ENCODE measurements at regions not wholly inside any gene's neighbourhood (a gene's known extent, or its start where the extent isn't known, plus 50 kb on each side); places are given as distances from the start of the nearest gene placed in this dataset.

DNA sequence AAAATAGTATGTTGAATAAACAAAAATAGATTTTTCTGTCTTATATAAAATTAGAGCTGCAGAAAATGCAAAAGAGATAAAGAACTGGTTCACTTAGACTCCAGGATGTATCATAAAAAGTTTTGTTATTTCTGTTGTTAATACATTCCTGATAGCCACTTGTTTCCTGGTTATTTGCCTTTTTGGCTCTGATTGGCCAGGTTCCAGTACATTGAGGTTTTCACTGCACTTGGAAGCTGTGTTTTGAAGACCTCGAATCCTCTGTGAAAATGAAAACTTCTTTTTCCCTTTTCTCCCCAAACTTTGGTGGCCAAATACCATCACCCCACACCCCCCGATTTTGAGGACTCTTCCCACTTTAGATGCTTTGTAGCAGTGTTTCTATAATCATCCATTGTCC is 525.3 kb downstream of the MED13L start:
- 56 to 59% methylated on average over 2 of the region's 2 CpGs for WGBS, 2 experiments (ENCODE audit: low coverage in 1 of 2, low lambda C conversion rate in 2 of 2, missing lambda C conversion rate in 2 of 2)
- H3K4me3 ChIP-seq, result no peak overlapping the region
- H3K9me2 ChIP-seq (ENCODE audit: insufficient read depth), result no peaks in the 10 kb centered on the region
- H3K27ac ChIP-seq, result no peak overlapping the region
- no peak overlapping the region for H2AFZ ChIP-seq
- H3K36me3 ChIP-seq (ENCODE audit: low read depth), result no peaks in the 10 kb centered on the region
- H3K4me1 ChIP-seq (ENCODE audit: insufficient read depth), result peaks cover 6% of the 10 kb centered on the region; the same call in 1 of the 2 replicates
- no peak overlapping the region for H3K9ac ChIP-seq
- no peaks in the 10 kb centered on the region for H3K9me3 ChIP-seq (ENCODE audit: low read depth)
- TF ChIP-seq EZH2 (IDR thresholded peaks at IDR 0.05; ENCODE audit: insufficient read depth, poor library complexity, severe bottlenecking) (no peak), EZH2phosphoT487 (IDR thresholded peaks at IDR 0.05; ENCODE audit: insufficient read depth, low read depth) (no peak)
- no peaks in the 10 kb centered on the region for H3K27me3 ChIP-seq (replicated peaks; ENCODE audit: insufficient read depth)
- H3F3A ChIP-seq (ENCODE audit: insufficient read depth), result no peaks in the 10 kb centered on the region
- in situ Hi-C loops (cut with MboI), result no loop called here
- H3K4me2 ChIP-seq (ENCODE audit: unreplicated experiment), result no peak overlapping the region
- H3K79me2 ChIP-seq (ENCODE audit: insufficient read depth), result no peaks in the 10 kb centered on the region
- DNase-seq, result peak; percentile 20
- H4K20me1 ChIP-seq (ENCODE audit: insufficient read depth), result no peaks in the 10 kb centered on the region

DNA sequence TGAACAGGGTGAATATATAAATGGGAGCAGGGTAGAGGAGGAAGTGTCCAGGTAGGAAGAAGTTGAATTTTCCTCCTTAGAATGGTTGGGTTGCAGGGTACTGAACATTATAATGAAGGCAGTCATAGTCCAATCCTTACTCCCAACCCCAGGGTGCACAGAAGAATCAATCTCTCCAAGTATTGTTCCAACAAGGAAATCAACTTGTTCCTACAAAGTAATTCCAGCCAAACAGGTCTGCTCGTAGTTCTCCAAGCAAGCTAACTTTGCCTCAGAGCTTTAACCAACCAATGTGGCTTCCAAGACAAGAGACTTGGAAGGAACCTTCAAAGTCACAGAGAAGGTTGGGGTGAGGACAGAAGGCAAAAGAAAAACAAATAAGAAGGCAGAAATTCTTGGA is 527.2 kb downstream of the MED13L start:
- in situ Hi-C loops (cut with MboI), result no loop called here

GRCh38 chr12:115749071-115749841 is 528.2 kb downstream of the MED13L start:
- H3K9ac ChIP-seq, result no peak overlapping the region
- H4K20me1 ChIP-seq (ENCODE audit: insufficient read depth), result no peaks in the 10 kb centered on the region
- H3K9me3 ChIP-seq (ENCODE audit: low read depth), result no peaks in the 10 kb centered on the region
- H3K27ac ChIP-seq, result no peak overlapping the region
- no peak for TF ChIP-seq EZH2phosphoT487 (IDR thresholded peaks at IDR 0.05; ENCODE audit: insufficient read depth, low read depth)
- no peak for TF ChIP-seq EZH2 (IDR thresholded peaks at IDR 0.05; ENCODE audit: insufficient read depth, poor library complexity, severe bottlenecking)
- in situ Hi-C loops (cut with MboI), result no loop called here
- no peaks in the 10 kb centered on the region for H3K36me3 ChIP-seq (ENCODE audit: low read depth)
- H3K4me1 ChIP-seq (ENCODE audit: insufficient read depth), result peaks cover 6% of the 10 kb centered on the region; the same call in 1 of the 2 replicates
- H3K4me3 ChIP-seq, result no peak overlapping the region
- WGBS, 2 experiments (ENCODE audit: low coverage in 1 of 2, low lambda C conversion rate in 2 of 2, missing lambda C conversion rate in 2 of 2), result 38 to 39% methylated on average over 8 of the region's 8 CpGs
- no peaks in the 10 kb centered on the region for H3K79me2 ChIP-seq (ENCODE audit: insufficient read depth)
- H3K4me2 ChIP-seq (ENCODE audit: unreplicated experiment), result no peak overlapping the region
- H3F3A ChIP-seq (ENCODE audit: insufficient read depth), result no peaks in the 10 kb centered on the region
- H3K9me2 ChIP-seq (ENCODE audit: insufficient read depth), result no peaks in the 10 kb centered on the region
- DNase-seq, result peak; percentile 30
- H3K27me3 ChIP-seq (replicated peaks; ENCODE audit: insufficient read depth), result 0 out of 2 replicates have a peak, but pooled peaks cover 3% of the 10 kb centered on the region
- no peak overlapping the region for H2AFZ ChIP-seq

More for the DNA sequence above, 527.2 kb downstream of the MED13L start:
- Histone ChIP-seq H4K20me1 (ENCODE audit: insufficient read depth) (no peaks in the 10 kb centered on the region), H3K79me2 (ENCODE audit: insufficient read depth) (no peaks in the 10 kb centered on the region), H3K4me3 (no peak overlapping the region), H2AFZ (no peak overlapping the region), H3K36me3 (ENCODE audit: low read depth) (no peaks in the 10 kb centered on the region), H3K27ac (no peak overlapping the region), H3K4me2 (ENCODE audit: unreplicated experiment) (no peak overlapping the region), H3F3A (ENCODE audit: insufficient read depth) (no peaks in the 10 kb centered on the region), H3K9me2 (ENCODE audit: insufficient read depth) (no peaks in the 10 kb centered on the region), H3K27me3 (replicated peaks; ENCODE audit: insufficient read depth) (no peaks in the 10 kb centered on the region), H3K9me3 (ENCODE audit: low read depth) (no peaks in the 10 kb centered on the region), H3K4me1 (ENCODE audit: insufficient read depth) (peaks cover 6% of the 10 kb centered on the region; the same call in 1 of the 2 replicates), H3K9ac (no peak overlapping the region)
- 96 to 100% methylated on average over 1 of the region's 1 CpG for WGBS, 2 experiments (ENCODE audit: low coverage in 1 of 2, low lambda C conversion rate in 2 of 2, missing lambda C conversion rate in 2 of 2)
- DNase-seq, result no peak
- TF ChIP-seq EZH2phosphoT487 (IDR thresholded peaks at IDR 0.05; ENCODE audit: insufficient read depth, low read depth) (no peak), EZH2 (IDR thresholded peaks at IDR 0.05; ENCODE audit: insufficient read depth, poor library complexity, severe bottlenecking) (no peak)

DNA sequence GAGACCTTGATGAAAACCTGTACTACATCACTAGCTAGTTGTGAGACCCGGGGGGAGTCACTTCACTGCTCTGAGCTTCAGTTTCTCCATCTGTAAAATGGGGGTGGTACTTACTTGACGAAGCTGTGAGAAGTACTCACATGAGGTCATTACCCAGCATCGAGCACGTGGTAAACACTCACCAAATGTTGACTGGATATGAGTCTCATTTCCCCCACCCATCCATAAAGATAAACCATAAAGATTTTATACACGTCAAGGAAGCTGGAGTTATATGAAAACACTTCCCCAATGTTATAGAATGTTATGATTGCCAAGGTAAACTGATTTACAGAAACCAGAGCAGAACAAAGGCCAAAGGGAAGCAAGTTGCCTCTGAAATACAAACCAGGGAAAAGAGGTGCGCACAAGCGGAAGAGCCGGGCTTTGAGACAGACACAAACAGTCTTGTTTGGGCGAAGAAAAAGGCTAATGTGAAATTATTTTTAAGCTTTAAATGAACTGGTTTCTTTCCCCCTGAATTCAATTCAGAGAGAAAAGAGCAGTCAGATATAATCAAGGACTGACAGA is 536.8 kb downstream of the MED13L start:
- Histone ChIP-seq H3K4me3 (no peak overlapping the region), H3K27me3 (replicated peaks; ENCODE audit: insufficient read depth) (0 out of 2 replicates have a peak, but pooled peaks cover 3% of the 10 kb centered on the region), H3K4me2 (ENCODE audit: unreplicated experiment) (no peak overlapping the region), H3K9me2 (ENCODE audit: insufficient read depth) (no peaks in the 10 kb centered on the region), H3K27ac (no peak overlapping the region), H3K4me1 (ENCODE audit: insufficient read depth) (no peaks in the 10 kb centered on the region), H3K79me2 (ENCODE audit: insufficient read depth) (no peaks in the 10 kb centered on the region), H3K9ac (no peak overlapping the region), H3F3A (ENCODE audit: insufficient read depth) (no peaks in the 10 kb centered on the region), H3K9me3 (ENCODE audit: low read depth) (no peaks in the 10 kb centered on the region), H4K20me1 (ENCODE audit: insufficient read depth) (no peaks in the 10 kb centered on the region), H2AFZ (no peak overlapping the region), H3K36me3 (ENCODE audit: low read depth) (no peaks in the 10 kb centered on the region)
- TF ChIP-seq EZH2 (IDR thresholded peaks at IDR 0.05; ENCODE audit: insufficient read depth, poor library complexity, severe bottlenecking) (no peak), EZH2phosphoT487 (IDR thresholded peaks at IDR 0.05; ENCODE audit: insufficient read depth, low read depth) (no peak)
- WGBS, 2 experiments (ENCODE audit: low coverage in 1 of 2, low lambda C conversion rate in 2 of 2, missing lambda C conversion rate in 2 of 2), result 66 to 69% methylated on average over 9 of the region's 9 CpGs
- no peak for DNase-seq
- in situ Hi-C loops (cut with MboI), result no loop called here

Measured in GM23248 (cell line).